ENCODE measurements at regions not wholly inside any gene's neighbourhood (a gene's known extent, or its start where the extent isn't known, plus 50 kb on each side); places are given as distances from the start of the nearest gene placed in this dataset.

DNA sequence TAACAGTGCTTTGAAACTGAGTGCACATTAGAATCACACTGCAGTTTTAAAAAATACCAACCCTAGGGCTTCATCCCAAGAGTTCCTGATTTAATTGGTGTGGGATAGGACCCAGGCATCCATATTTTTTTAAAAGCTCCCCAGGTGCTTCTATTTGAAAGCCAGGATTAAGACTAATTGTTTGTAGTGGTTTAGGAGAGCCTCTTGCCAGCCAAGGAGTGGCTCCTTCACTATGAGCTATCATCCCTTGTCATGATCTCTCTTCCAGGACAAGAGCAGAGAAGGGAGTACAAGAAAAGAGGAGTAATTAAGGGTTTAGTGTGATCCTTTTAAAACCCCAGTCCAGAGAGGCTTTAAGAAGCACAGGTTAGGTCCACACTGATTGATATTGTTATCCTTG, 178.0 kb downstream of the CAND1 start:
- TF ChIP-seq YY1 (IDR thresholded peaks at IDR 0.05; ENCODE audit: insufficient read depth, insufficient read length): no peak
- no peak for TF ChIP-seq ZNF274 (IDR thresholded peaks at IDR 0.05; ENCODE audit: low read depth, low read length)
